Kidney (tissue), 13 donors: ENCODE measurements at regions not wholly inside any gene's neighbourhood (a gene's known extent, or its start where the extent isn't known, plus 50 kb on each side); places are given as distances from the start of the nearest gene placed in this dataset.
A peak's percentile ranks its signal among the peaks of the same experiment; 100 is the strongest.

Experiments
- DNase-seq, 5 donors: peaks; one replicate each; pipeline ENCODE4 v3.0.0-alpha.2; 2013 to 2020
- FAIRE-seq: peaks from 2 replicates; lab custom pipeline; 2012; peaks lifted over from hg19 to GRCh38; lab: Jason Lieb, UNC
- H3K27ac ChIP-seq, 2 donors: one replicate each; pipeline ENCODE4 v1.7.0; 2013; ENCODE audit warnings: low read depth in 2 of 2, low read length in 2 of 2, inconsistent platforms in 1 of 2
- H3K27me3 ChIP-seq: one replicate; pipeline ENCODE4 v1.7.1; 2013; ENCODE audit warnings: low read length, inconsistent platforms; ENCODE audit not compliant: control insufficient read depth, insufficient read depth
- H3K36me3 ChIP-seq, 3 donors: one replicate each; pipeline versions ENCODE4 v1.7.0 to v1.7.1; 2013; ENCODE audit warnings: low read length in 3 of 3, control low read depth in 1 of 3, inconsistent platforms in 1 of 3; ENCODE audit not compliant: insufficient read depth in 3 of 3, control insufficient read depth in 2 of 3
- H3K4me1 ChIP-seq, 3 donors: one replicate each; pipeline versions ENCODE4 v1.7.0 to v1.7.1; 2013; ENCODE audit warnings: low read length in 3 of 3, inconsistent platforms in 1 of 3, low read depth in 1 of 3; ENCODE audit not compliant: control insufficient read depth in 2 of 3, insufficient read depth in 2 of 3
- H3K4me3 ChIP-seq, 3 donors: one replicate each; pipeline versions ENCODE4 v1.7.0 to v1.8.1; 2013; ENCODE audit warnings: low read length in 3 of 3, control low read depth in 1 of 3, inconsistent platforms in 1 of 3
- H3K9ac ChIP-seq, 3 donors: one replicate each; pipeline versions ENCODE4 v1.7.0 to v1.7.1; 2013; ENCODE audit warnings: low read length in 3 of 3, control low read depth in 1 of 3, inconsistent platforms in 1 of 3
- H3K9me3 ChIP-seq, 3 donors: one replicate each; pipeline versions ENCODE4 v1.7.0 to v1.7.1; 2013; ENCODE audit warnings: low read length in 3 of 3, control low read depth in 1 of 3, inconsistent platforms in 1 of 3; ENCODE audit not compliant: control insufficient read depth in 2 of 3, insufficient read depth in 1 of 3
- intact Hi-C: fragments of 100-400 bp; cut with DNase I; formaldehyde crosslinking; loops from one replicate; pipeline ENCODE4 v1.11.1; 2022
- TF ChIP-seq, protein P1 (sequence below): IDR thresholded peaks from 3 replicates; pipeline ENCODE4 v1.5.1; 2012; ENCODE audit warnings: mild to moderate bottlenecking, moderate library complexity, borderline replicate concordance; ENCODE audit not compliant: insufficient read depth; ENCODE audit errors: extremely low read depth
- donor health status: control.
- donor health status: control.
- donor health status: control.
- donor health status: control.
- donor health status: control.
- donor health status: DM: yes; HTN: yes; CAD: no.
- donor health status: Normal renal cell carcinoma (clear cell type).

GRCh38 chr17:77695386-77695785 is 263.1 kb upstream of the TNRC6C start:
- FAIRE-seq (no peak), DNase-seq (no peak)
- H3K4me3 ChIP-seq = no peak overlapping the region
- intact Hi-C loops = no loop called here
- H3K9ac ChIP-seq = no peak overlapping the region
- H3K9me3 ChIP-seq = no peaks in the 10 kb centered on the region
- TF ChIP-seq, protein P1, sequence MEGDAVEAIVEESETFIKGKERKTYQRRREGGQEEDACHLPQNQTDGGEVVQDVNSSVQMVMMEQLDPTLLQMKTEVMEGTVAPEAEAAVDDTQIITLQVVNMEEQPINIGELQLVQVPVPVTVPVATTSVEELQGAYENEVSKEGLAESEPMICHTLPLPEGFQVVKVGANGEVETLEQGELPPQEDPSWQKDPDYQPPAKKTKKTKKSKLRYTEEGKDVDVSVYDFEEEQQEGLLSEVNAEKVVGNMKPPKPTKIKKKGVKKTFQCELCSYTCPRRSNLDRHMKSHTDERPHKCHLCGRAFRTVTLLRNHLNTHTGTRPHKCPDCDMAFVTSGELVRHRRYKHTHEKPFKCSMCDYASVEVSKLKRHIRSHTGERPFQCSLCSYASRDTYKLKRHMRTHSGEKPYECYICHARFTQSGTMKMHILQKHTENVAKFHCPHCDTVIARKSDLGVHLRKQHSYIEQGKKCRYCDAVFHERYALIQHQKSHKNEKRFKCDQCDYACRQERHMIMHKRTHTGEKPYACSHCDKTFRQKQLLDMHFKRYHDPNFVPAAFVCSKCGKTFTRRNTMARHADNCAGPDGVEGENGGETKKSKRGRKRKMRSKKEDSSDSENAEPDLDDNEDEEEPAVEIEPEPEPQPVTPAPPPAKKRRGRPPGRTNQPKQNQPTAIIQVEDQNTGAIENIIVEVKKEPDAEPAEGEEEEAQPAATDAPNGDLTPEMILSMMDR = no peak
- no peak overlapping the region for H3K27ac ChIP-seq
- H3K36me3 ChIP-seq = no peaks in the 10 kb centered on the region
- no peaks in the 10 kb centered on the region for H3K27me3 ChIP-seq
- H3K4me1 ChIP-seq = no peaks in the 10 kb centered on the region

GRCh38 chr17:77696151-77696720 is 262.3 kb upstream of the TNRC6C start:
- Histone ChIP-seq H3K27ac (no peak overlapping the region), H3K4me1 (no peaks in the 10 kb centered on the region), H3K27me3 (no peaks in the 10 kb centered on the region), H3K9me3 (no peaks in the 10 kb centered on the region), H3K9ac (no peak overlapping the region), H3K4me3 (no peak overlapping the region), H3K36me3 (no peaks in the 10 kb centered on the region)
- DNase-seq = peak in 4 of 5 donors; percentile 58 to 79 (median 62)
- TF ChIP-seq, protein P1 = no peak
- intact Hi-C loops = no loop called here
- no peak for FAIRE-seq

DNA sequence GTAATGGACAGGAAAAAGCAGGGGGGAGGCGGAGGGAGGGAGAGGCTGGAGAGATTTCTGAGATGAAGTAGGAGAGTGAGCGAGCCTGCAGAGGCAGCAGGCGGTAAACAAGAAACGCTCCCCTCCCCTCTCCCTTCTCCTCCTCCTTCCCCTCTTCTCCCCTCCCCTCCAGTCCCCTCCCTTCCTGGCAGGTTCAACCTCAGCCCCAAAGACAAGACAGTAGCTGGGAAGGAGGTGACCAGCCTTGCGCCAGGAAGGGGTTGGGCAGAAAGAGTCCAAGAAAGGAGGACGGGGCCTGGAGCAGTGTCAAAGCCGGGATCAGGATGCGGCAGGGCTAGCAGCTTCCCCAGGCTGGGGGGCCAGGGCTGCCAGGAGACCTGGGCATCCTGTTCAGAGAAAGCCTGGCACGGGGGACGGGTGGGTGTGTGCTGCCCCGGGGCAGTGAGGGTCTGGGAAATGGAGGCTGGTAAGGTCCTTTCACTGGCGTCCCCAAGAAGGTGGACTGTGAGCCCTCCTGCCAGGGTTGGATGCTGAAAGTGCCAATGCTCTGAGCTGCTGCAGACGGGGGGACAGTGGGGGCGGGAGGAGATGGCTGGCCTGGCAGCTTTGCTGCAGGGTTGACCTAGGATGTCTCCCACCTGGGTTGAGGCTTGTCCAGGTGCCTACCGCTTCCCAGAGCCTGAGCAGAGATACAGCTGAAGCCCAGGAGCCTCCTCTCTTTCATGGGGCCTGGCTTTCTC is 261.6 kb upstream of the TNRC6C start:
- H3K27me3 ChIP-seq = no peaks in the 10 kb centered on the region
- no peaks in the 10 kb centered on the region for H3K4me1 ChIP-seq
- DNase-seq (peak in 3 of 5 donors; percentile 34 to 59 (median 44)), FAIRE-seq (no peak)
- TF ChIP-seq, protein P1 = no peak
- no peak overlapping the region for H3K4me3 ChIP-seq
- intact Hi-C loops = no loop called here
- no peaks in the 10 kb centered on the region for H3K36me3 ChIP-seq
- no peak overlapping the region for H3K27ac ChIP-seq
- H3K9ac ChIP-seq = no peak overlapping the region
- no peaks in the 10 kb centered on the region for H3K9me3 ChIP-seq
